ENCODE measurements at regions not wholly inside any gene's neighbourhood (a gene's known extent, or its start where the extent isn't known, plus 50 kb on each side); places are given as distances from the start of the nearest gene placed in this dataset.

DNA sequence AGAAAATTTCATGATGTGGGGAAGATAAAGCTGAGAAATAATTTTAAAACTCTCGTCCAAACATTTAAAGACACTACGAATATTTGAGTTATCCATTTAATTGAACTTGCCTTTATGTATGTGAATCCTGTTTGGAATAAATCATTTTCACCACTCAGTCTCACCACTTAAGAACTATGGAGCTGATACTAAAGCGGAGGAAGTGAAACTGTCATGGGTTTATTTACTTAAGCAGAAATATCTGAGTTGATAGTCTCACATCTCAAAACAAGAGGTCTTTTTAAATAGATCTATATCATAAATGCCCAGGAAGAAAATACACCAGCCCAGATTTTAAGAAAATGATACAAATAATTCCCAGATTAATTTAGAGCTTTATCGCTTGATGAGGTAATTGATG lies 532.4 kb downstream of the ZNF804A start:
- intact Hi-C loops (cut with micrococcal nuclease), result no loop called here
- no TSS peak for BruUV-seq (replicated peaks)
- H3K27ac ChIP-seq (ENCODE audit: low read depth, low read length), result no peak overlapping the region
- no peak overlapping the region for H3K4me3 ChIP-seq (replicated peaks in 1 of 2; ENCODE audit: low read depth in 1 of 2, low read length in 2 of 2)
- no peaks in the 10 kb centered on the region for H3K9me2 ChIP-seq (ENCODE audit: insufficient read depth)
- ChIA-PET CTCF (no interaction called here), POLR2A (no interaction called here), RAD21 (ENCODE audit: low non-redundant PET in 1 of 2, low total read pairs in 2 of 2, uncharacterized antibody in 2 of 2, unreplicated experiment in 2 of 2) (no interaction called here)
- H3K9me3 ChIP-seq (ENCODE audit: control insufficient read depth in 1 of 2, insufficient read depth in 1 of 2, low read depth in 1 of 2, low read length in 2 of 2), result no peaks in the 10 kb centered on the region
- no peaks in the 10 kb centered on the region for H3K36me3 ChIP-seq (ENCODE audit: control insufficient read depth in 1 of 2, insufficient read depth in 2 of 2, low read length in 2 of 2)
- no peak overlapping the region for H3K4me2 ChIP-seq (ENCODE audit: low read length)
- no peaks in the 10 kb centered on the region for H4K20me1 ChIP-seq (ENCODE audit: insufficient read depth)
- no peak for ATAC-seq
- H3K79me2 ChIP-seq (ENCODE audit: insufficient read depth, low read length), result no peaks in the 10 kb centered on the region
- no peaks in the 10 kb centered on the region for H3K4me1 ChIP-seq (ENCODE audit: control insufficient read depth in 1 of 2, insufficient read depth in 2 of 2, low read length in 2 of 2)
- no peak overlapping the region for H2AFZ ChIP-seq (ENCODE audit: low read depth, low read length, poor library complexity, severe bottlenecking)
- TF ChIP-seq, protein P1, sequence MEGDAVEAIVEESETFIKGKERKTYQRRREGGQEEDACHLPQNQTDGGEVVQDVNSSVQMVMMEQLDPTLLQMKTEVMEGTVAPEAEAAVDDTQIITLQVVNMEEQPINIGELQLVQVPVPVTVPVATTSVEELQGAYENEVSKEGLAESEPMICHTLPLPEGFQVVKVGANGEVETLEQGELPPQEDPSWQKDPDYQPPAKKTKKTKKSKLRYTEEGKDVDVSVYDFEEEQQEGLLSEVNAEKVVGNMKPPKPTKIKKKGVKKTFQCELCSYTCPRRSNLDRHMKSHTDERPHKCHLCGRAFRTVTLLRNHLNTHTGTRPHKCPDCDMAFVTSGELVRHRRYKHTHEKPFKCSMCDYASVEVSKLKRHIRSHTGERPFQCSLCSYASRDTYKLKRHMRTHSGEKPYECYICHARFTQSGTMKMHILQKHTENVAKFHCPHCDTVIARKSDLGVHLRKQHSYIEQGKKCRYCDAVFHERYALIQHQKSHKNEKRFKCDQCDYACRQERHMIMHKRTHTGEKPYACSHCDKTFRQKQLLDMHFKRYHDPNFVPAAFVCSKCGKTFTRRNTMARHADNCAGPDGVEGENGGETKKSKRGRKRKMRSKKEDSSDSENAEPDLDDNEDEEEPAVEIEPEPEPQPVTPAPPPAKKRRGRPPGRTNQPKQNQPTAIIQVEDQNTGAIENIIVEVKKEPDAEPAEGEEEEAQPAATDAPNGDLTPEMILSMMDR (IDR thresholded peaks at IDR 0.05 in 2 of 3, conservative IDR thresholded peaks at IDR 0.05 in 1 of 3; ENCODE audit: borderline replicate concordance in 1 of 3, insufficient read depth in 1 of 3, low read depth in 2 of 3, low read length in 2 of 3), result no peak
- no peak for TF ChIP-seq SIN3A (IDR thresholded peaks at IDR 0.05; ENCODE audit: low read depth)
- no peak for TF ChIP-seq EZH2 (IDR thresholded peaks at IDR 0.05)
- no peak for TF ChIP-seq SP1 (IDR thresholded peaks at IDR 0.05; ENCODE audit: low read depth)
- no peak for TF ChIP-seq POLR2A (IDR thresholded peaks at IDR 0.05; ENCODE audit: borderline replicate concordance, extremely low read depth, insufficient read depth, insufficient read length)
- TF ChIP-seq, protein P2, sequence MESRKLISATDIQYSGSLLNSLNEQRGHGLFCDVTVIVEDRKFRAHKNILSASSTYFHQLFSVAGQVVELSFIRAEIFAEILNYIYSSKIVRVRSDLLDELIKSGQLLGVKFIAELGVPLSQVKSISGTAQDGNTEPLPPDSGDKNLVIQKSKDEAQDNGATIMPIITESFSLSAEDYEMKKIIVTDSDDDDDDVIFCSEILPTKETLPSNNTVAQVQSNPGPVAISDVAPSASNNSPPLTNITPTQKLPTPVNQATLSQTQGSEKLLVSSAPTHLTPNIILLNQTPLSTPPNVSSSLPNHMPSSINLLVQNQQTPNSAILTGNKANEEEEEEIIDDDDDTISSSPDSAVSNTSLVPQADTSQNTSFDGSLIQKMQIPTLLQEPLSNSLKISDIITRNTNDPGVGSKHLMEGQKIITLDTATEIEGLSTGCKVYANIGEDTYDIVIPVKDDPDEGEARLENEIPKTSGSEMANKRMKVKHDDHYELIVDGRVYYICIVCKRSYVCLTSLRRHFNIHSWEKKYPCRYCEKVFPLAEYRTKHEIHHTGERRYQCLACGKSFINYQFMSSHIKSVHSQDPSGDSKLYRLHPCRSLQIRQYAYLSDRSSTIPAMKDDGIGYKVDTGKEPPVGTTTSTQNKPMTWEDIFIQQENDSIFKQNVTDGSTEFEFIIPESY (IDR thresholded peaks at IDR 0.05; ENCODE audit: extremely low read depth, insufficient replicate concordance, low read length), result no peak
- H3K9ac ChIP-seq (ENCODE audit: low read length), result no peak overlapping the region
- H3K27me3 ChIP-seq (ENCODE audit: insufficient read depth, low read length), result no peaks in the 10 kb centered on the region
- DNase-seq (ENCODE audit: low read depth, low spot score), result no peak

Measured in HCT116 (cell line).